ENCODE measurements at regions not wholly inside any gene's neighbourhood (a gene's known extent, or its start where the extent isn't known, plus 50 kb on each side); places are given as distances from the start of the nearest gene placed in this dataset.
"Not testable (repeated sequence)": the region's sequence is repeated elsewhere in the genome, so short reads cannot be mapped to it uniquely, and the experiment has no call there.

- not testable (repeated sequence) for TF ChIP-seq CTCF (IDR thresholded peaks at IDR 0.05; ENCODE audit: poor library complexity); EZH2phosphoT487 (IDR thresholded peaks at IDR 0.05; ENCODE audit: low read depth, severe bottlenecking, unreplicated experiment)
Measured at GRCh38 chr14:86110871-86111270, 580.9 kb downstream of the FLRT2 start.

Data from hepatocyte (in vitro differentiated cells).